ENCODE measurements at regions not wholly inside any gene's neighbourhood (a gene's known extent, or its start where the extent isn't known, plus 50 kb on each side); places are given as distances from the start of the nearest gene placed in this dataset.

DNA sequence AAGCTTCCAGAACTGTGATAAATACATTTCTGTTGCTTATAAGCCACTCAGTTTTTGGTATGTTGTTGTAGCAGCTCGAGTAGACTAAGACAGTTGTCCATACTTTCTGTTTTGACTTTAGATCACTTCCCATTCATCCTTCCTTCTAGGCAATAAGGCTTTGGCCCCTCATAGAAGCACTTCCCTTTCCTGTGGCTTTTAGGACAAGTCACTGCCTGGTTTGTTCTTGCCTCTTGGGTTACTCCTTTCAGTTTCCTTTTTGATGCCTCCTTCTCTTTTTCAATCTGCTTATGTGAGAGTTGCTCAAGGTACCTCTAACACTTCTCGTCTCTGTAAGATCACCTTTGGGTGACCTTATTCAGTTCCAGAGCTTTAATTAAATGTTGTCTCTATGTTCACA, 72.4 kb upstream of the NTRK2 start:
- Histone ChIP-seq H3K27ac (ENCODE audit: low read depth in 1 of 2, low read length in 1 of 2) (no peak overlapping the region), H3K4me1 (ENCODE audit: control insufficient read depth in 2 of 2, insufficient read depth in 2 of 2, low read length in 2 of 2) (no peaks in the 10 kb centered on the region), H3K27me3 (ENCODE audit: control insufficient read depth in 2 of 2, insufficient read depth in 1 of 2, low read length in 1 of 2) (no peaks in the 10 kb centered on the region), H3K4me3 (ENCODE audit: low read length in 2 of 2) (no peak overlapping the region), H3K9me3 (ENCODE audit: control insufficient read depth in 2 of 2, insufficient read depth in 1 of 2, low read length in 1 of 2) (no peaks in the 10 kb centered on the region), H3K36me3 (ENCODE audit: control insufficient read depth in 2 of 2, insufficient read depth in 2 of 2, low read length in 1 of 2) (no peaks in the 10 kb centered on the region)
- WGBS: 43% methylated on average over 2 of the region's 2 CpGs
- DNase-seq (ENCODE audit: low read depth in 6 of 9, low spot score in 9 of 9): peak in 3 of 9 donors; percentile 4 to 26 (median 6)

DNA sequence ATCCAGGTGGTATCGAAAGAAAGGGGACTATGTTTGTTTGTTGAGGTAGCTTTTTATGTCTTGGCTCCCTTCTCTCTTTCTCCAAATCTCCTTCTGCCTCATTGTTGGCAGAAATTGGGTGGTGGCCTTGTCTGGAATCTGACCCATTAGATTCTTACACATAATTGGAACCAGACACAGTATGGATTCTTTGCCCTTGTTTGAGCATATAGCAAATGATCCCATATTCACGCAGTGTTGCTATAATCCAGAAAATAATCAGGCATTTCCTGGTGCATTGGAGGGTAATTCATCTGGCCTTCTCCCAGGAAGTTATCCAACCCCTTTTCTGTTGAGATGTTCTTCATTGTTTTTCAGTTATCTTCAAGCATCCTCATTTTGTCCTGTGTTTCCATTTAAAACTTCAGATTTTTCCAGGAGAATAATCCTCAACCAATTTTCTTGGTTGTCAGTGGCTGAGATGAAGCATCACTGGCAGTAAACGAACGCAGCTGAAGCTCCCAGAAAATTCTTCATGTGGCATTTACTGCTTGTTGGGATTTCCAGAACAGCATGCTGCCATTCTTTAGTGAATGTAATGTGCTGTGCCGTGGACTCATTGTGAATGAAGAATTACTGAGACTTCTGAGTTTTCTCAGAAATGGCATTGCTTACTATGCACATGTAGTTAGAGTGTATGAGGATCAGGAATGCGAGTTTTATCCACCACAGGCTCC, 70.5 kb upstream of the NTRK2 start:
- 93% methylated on average over 6 of the region's 6 CpGs for WGBS
- Histone ChIP-seq H3K27ac (ENCODE audit: low read depth in 1 of 2, low read length in 1 of 2) (no peak overlapping the region), H3K4me3 (ENCODE audit: low read length in 2 of 2) (no peak overlapping the region), H3K4me1 (ENCODE audit: control insufficient read depth in 2 of 2, insufficient read depth in 2 of 2, low read length in 2 of 2) (no peaks in the 10 kb centered on the region), H3K9me3 (ENCODE audit: control insufficient read depth in 2 of 2, insufficient read depth in 1 of 2, low read length in 1 of 2) (no peaks in the 10 kb centered on the region), H3K36me3 (ENCODE audit: control insufficient read depth in 2 of 2, insufficient read depth in 2 of 2, low read length in 1 of 2) (no peaks in the 10 kb centered on the region), H3K27me3 (ENCODE audit: control insufficient read depth in 2 of 2, insufficient read depth in 1 of 2, low read length in 1 of 2) (no peaks in the 10 kb centered on the region)
- DNase-seq (ENCODE audit: low read depth in 6 of 9, low spot score in 9 of 9): no peak

DNA sequence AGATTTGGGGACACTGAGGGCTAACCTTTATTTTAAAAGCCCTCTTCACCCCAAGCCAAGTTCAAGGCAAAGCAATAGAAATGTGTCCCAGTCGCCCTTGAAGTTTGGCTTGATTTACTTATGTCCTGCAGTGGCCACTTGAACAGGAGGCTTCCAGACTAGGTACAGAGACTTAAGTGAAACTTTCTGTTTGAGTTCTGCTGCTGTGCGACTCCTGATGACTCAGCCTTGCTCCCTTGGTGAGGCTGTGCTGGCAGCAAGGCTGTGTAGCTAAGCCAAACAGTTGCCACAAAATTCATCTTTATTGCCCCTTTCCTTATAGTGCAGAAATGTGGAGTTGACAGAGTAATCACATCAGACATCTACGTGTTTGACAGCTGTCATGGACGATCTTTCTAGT, 68.8 kb upstream of the NTRK2 start:
- 92% methylated on average over 4 of the region's 4 CpGs for WGBS
- no peak for DNase-seq (ENCODE audit: low read depth in 6 of 9, low spot score in 9 of 9)
- H3K4me1 ChIP-seq (ENCODE audit: control insufficient read depth in 2 of 2, insufficient read depth in 2 of 2, low read length in 2 of 2): no peaks in the 10 kb centered on the region
- no peak overlapping the region for H3K27ac ChIP-seq (ENCODE audit: low read depth in 1 of 2, low read length in 1 of 2)
- H3K36me3 ChIP-seq (ENCODE audit: control insufficient read depth in 2 of 2, insufficient read depth in 2 of 2, low read length in 1 of 2): no peaks in the 10 kb centered on the region
- H3K4me3 ChIP-seq (ENCODE audit: low read length in 2 of 2): no peak overlapping the region
- no peaks in the 10 kb centered on the region for H3K27me3 ChIP-seq (ENCODE audit: control insufficient read depth in 2 of 2, insufficient read depth in 1 of 2, low read length in 1 of 2)
- no peaks in the 10 kb centered on the region for H3K9me3 ChIP-seq (ENCODE audit: control insufficient read depth in 2 of 2, insufficient read depth in 1 of 2, low read length in 1 of 2)

DNA sequence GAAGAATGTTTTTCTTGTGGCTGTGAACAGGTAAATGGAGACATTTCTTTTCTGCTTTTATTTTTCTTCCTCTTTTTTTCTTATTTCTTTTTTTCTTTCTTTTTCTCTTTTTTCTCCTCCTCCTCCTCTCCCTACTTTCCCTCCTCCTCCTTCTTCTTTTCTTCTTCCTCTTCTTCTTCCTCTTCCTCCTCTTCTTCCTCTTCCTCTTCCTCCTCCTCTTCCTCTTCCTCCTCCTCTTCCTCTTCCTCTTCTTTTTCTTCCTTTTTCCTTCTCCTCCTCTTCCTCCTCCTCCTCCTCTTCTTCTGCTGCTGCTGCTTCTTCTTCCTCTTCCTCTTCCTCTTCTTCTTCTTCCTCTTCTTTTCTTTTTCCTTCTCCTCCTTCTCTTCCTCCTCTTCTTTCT, 65.3 kb upstream of the NTRK2 start:
- DNase-seq (ENCODE audit: low read depth in 6 of 9, low spot score in 9 of 9): no peak
- H3K4me3 ChIP-seq (ENCODE audit: low read length in 2 of 2): no peak overlapping the region
- H3K4me1 ChIP-seq (ENCODE audit: control insufficient read depth in 2 of 2, insufficient read depth in 2 of 2, low read length in 2 of 2): no peaks in the 10 kb centered on the region
- H3K36me3 ChIP-seq (ENCODE audit: control insufficient read depth in 2 of 2, insufficient read depth in 2 of 2, low read length in 1 of 2): no peaks in the 10 kb centered on the region
- no peak overlapping the region for H3K27ac ChIP-seq (ENCODE audit: low read depth in 1 of 2, low read length in 1 of 2)
- H3K9me3 ChIP-seq (ENCODE audit: control insufficient read depth in 2 of 2, insufficient read depth in 1 of 2, low read length in 1 of 2): no peaks in the 10 kb centered on the region
- no peaks in the 10 kb centered on the region for H3K27me3 ChIP-seq (ENCODE audit: control insufficient read depth in 2 of 2, insufficient read depth in 1 of 2, low read length in 1 of 2)

DNA sequence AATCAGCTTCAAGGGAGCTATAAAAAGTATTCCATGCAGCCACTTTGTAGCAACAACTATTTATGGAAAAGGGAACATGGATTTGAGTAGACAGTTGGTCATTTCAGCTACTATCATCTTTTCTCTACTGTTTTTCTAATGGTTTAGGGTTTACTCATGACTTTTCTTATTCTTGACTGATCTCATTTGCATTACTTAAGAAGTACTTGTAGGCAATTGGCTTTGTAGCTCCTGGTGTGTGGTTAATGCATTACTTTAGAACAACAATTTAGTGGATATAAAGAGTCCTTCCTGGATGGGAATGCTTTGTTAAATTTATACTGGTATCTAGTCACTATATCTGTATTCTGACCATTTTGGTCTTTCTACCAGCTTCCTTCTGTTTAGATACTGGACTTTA, 59.8 kb upstream of the NTRK2 start:
- H3K9me3 ChIP-seq (ENCODE audit: control insufficient read depth in 2 of 2, insufficient read depth in 1 of 2, low read length in 1 of 2): no peaks in the 10 kb centered on the region
- H3K36me3 ChIP-seq (ENCODE audit: control insufficient read depth in 2 of 2, insufficient read depth in 2 of 2, low read length in 1 of 2): no peaks in the 10 kb centered on the region
- no peak overlapping the region for H3K4me3 ChIP-seq (ENCODE audit: low read length in 2 of 2)
- H3K27ac ChIP-seq (ENCODE audit: low read depth in 1 of 2, low read length in 1 of 2): no peak overlapping the region
- no peaks in the 10 kb centered on the region for H3K27me3 ChIP-seq (ENCODE audit: control insufficient read depth in 2 of 2, insufficient read depth in 1 of 2, low read length in 1 of 2)
- no peak for DNase-seq (ENCODE audit: low read depth in 6 of 9, low spot score in 9 of 9)
- H3K4me1 ChIP-seq (ENCODE audit: control insufficient read depth in 2 of 2, insufficient read depth in 2 of 2, low read length in 2 of 2): no peaks in the 10 kb centered on the region

DNA sequence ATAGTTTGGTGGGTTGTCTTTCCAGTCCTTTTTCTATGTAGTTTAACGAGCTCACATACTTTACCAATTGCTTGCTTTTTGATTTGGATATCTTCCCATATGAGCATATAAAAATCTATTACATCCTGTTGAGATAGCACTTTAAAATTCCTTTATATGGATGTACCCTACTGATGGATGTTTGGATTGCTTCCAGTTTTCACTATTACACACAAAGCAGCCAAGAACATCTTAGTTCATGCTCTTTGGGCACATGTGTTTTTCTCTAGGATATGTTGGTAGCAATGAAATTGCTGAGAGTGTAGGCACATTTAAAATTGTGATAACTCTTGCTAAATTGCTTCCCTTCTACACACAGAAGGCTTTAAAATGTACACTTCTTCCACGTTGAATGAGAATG, 56.1 kb upstream of the NTRK2 start:
- DNase-seq (ENCODE audit: low read depth in 6 of 9, low spot score in 9 of 9): no peak
- H3K4me1 ChIP-seq (ENCODE audit: control insufficient read depth in 2 of 2, insufficient read depth in 2 of 2, low read length in 2 of 2): no peaks in the 10 kb centered on the region
- 90% methylated on average over 2 of the region's 2 CpGs for whole genome bisulfite sequencing

DNA sequence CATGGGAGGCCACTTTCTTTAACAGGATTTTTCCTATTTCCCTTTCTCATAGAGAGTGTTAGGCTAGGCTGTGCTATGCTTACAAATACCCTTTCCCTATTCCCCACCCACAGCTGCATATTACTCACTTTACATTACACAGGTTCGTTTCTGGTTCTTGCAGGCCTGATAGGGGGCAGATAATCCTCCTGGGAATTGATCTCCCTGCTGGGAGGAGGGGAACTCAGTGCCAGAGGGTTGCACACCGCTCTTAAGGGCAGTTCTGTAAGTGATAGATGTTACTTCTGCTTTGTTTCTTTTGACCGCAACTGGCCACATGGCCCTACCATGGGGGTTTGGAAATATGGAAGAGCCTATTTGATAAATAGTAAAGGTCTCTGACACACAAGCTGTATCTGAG, 54.0 kb upstream of the NTRK2 start:
- Histone ChIP-seq H3K36me3 (ENCODE audit: control insufficient read depth in 2 of 2, insufficient read depth in 2 of 2, low read length in 1 of 2) (no peaks in the 10 kb centered on the region), H3K4me1 (ENCODE audit: control insufficient read depth in 2 of 2, insufficient read depth in 2 of 2, low read length in 2 of 2) (peaks cover 0 to 4% of the 10 kb centered on the region in 2 donors), H3K9me3 (ENCODE audit: control insufficient read depth in 2 of 2, insufficient read depth in 1 of 2, low read length in 1 of 2) (no peaks in the 10 kb centered on the region), H3K27ac (ENCODE audit: low read depth in 1 of 2, low read length in 1 of 2) (no peak overlapping the region), H3K4me3 (ENCODE audit: low read length in 2 of 2) (no peak overlapping the region), H3K27me3 (ENCODE audit: control insufficient read depth in 2 of 2, insufficient read depth in 1 of 2, low read length in 1 of 2) (no peaks in the 10 kb centered on the region)
- no peak for DNase-seq (ENCODE audit: low read depth in 6 of 9, low spot score in 9 of 9)
- WGBS: 69% methylated on average over 3 of the region's 3 CpGs

More for the DNA sequence above, 56.1 kb upstream of the NTRK2 start:
- Histone ChIP-seq H3K4me3 (ENCODE audit: low read length in 2 of 2) (no peak overlapping the region), H3K27ac (ENCODE audit: low read depth in 1 of 2, low read length in 1 of 2) (no peak overlapping the region), H3K36me3 (ENCODE audit: control insufficient read depth in 2 of 2, insufficient read depth in 2 of 2, low read length in 1 of 2) (no peaks in the 10 kb centered on the region), H3K27me3 (ENCODE audit: control insufficient read depth in 2 of 2, insufficient read depth in 1 of 2, low read length in 1 of 2) (no peaks in the 10 kb centered on the region), H3K9me3 (ENCODE audit: control insufficient read depth in 2 of 2, insufficient read depth in 1 of 2, low read length in 1 of 2) (no peaks in the 10 kb centered on the region)

DNA sequence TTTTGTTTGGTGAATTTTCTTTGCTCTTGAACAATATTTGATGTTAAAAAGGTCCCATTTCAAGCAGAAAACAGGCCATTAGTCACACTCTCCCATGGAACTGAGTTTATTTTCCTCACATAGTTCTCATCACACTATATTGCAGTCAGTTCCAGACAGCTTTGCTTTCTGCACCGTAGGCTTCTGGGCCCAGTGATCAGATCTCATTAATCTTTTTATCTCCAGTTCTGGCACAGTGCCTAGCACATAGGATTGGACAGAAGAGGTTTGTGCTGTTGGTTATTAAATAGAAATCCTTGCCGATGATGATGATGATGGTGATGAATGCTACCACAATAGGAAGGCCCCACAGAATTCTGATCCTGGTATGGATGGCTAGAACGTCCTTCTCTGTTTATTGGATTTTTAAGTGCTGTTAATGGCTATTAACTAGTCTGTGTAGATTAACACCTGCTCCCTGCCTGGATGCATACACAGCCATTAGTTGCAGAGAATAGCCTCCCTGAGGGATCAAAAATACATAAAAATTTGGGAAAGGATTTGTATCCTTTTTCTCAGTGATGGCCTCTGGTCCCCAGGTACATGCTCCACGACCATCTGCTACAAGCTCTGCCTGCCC, 52.0 kb upstream of the NTRK2 start:
- Histone ChIP-seq H3K27me3 (ENCODE audit: control insufficient read depth in 2 of 2, insufficient read depth in 1 of 2, low read length in 1 of 2) (no peaks in the 10 kb centered on the region), H3K27ac (ENCODE audit: low read depth in 1 of 2, low read length in 1 of 2) (no peak overlapping the region), H3K4me3 (ENCODE audit: low read length in 2 of 2) (no peak overlapping the region), H3K9me3 (ENCODE audit: control insufficient read depth in 2 of 2, insufficient read depth in 1 of 2, low read length in 1 of 2) (no peaks in the 10 kb centered on the region), H3K4me1 (ENCODE audit: control insufficient read depth in 2 of 2, insufficient read depth in 2 of 2, low read length in 2 of 2) (peaks cover 0 to 4% of the 10 kb centered on the region in 2 donors), H3K36me3 (ENCODE audit: control insufficient read depth in 2 of 2, insufficient read depth in 2 of 2, low read length in 1 of 2) (no peaks in the 10 kb centered on the region)
- no peak for DNase-seq (ENCODE audit: low read depth in 6 of 9, low spot score in 9 of 9)
- 87% methylated on average over 4 of the region's 4 CpGs for WGBS
